ENCODE measurements at regions not wholly inside any gene's neighbourhood (a gene's known extent, or its start where the extent isn't known, plus 50 kb on each side); places are given as distances from the start of the nearest gene placed in this dataset.

GRCh38 chr5:133851521-133851920 is 116.9 kb downstream of the C5orf15 start:
- Mint-ChIP-seq H3K36me3 (ENCODE audit: insufficient read depth in 1 of 3, low read depth in 3 of 3) (no peaks in the 10 kb centered on the region), H3K27me3 (ENCODE audit: low read depth) (peaks cover 14% of the 10 kb centered on the region), H3K4me1 (peaks cover 16 to 23% of the 10 kb centered on the region in 2 experiments), H3K4me3 (no peak overlapping the region), H3K9me3 (peaks cover 4 to 7% of the 10 kb centered on the region in 2 experiments; a peak in 4 of 5 replicates), H3K27ac (no peak overlapping the region)
- H3K23ac ChIP-seq (ENCODE audit: insufficient read length, low read depth, low read length): no peak overlapping the region
- no peak overlapping the region for H2BK20ac ChIP-seq (ENCODE audit: low read depth, low read length, poor library complexity, severe bottlenecking)
- H3K79me1 ChIP-seq (ENCODE audit: insufficient read depth, low read depth, low read length, poor library complexity, severe bottlenecking): no peaks in the 10 kb centered on the region
- WGBS (ENCODE audit: extremely low coverage, insufficient read length, low lambda C conversion rate): no CpG with 5 or more reads among the region's 2 CpGs
- H2AK5ac ChIP-seq (ENCODE audit: insufficient read length, low read length): no peak overlapping the region
- H3K4me2 ChIP-seq (ENCODE audit: insufficient read depth, insufficient read length, low read length): no peak overlapping the region
- TF ChIP-seq CTCF (conservative IDR thresholded peaks at IDR 0.05): no peak
- no peak overlapping the region for H2BK120ac ChIP-seq (ENCODE audit: low read depth, low read length, poor library complexity, severe bottlenecking)
- H3K18ac ChIP-seq (ENCODE audit: insufficient read length, low read depth, low read length): no peak overlapping the region
- no peak overlapping the region for H3K14ac ChIP-seq (ENCODE audit: insufficient read depth, low read length)
- H2BK12ac ChIP-seq (ENCODE audit: insufficient read length, low read depth, low read length): no peak overlapping the region
- DNase-seq: peak; percentile 3
- H4K20me1 ChIP-seq (ENCODE audit: control insufficient read depth, insufficient read depth, insufficient read length): no peaks in the 10 kb centered on the region
- no peak overlapping the region for H4K8ac ChIP-seq (replicated peaks; ENCODE audit: insufficient read length, low read depth, low read length)
- H2BK5ac ChIP-seq (ENCODE audit: insufficient read length, low read length): no peak overlapping the region
- H3K27ac ChIP-seq (ENCODE audit: insufficient read length, low read depth, low read length): no peak overlapping the region
- no peak overlapping the region for H3K9ac ChIP-seq (ENCODE audit: extremely low read depth, insufficient read length, low read length)
- no peak overlapping the region for H3T11ph ChIP-seq (ENCODE audit: low read length)
- no peak overlapping the region for H3K56ac ChIP-seq (ENCODE audit: insufficient read length, low read depth, low read length)
- no peaks in the 10 kb centered on the region for H3K27me3 ChIP-seq (ENCODE audit: insufficient read depth, low read length)
- H3K4me1 ChIP-seq (ENCODE audit: insufficient read depth, low read length): no peaks in the 10 kb centered on the region; the same call in 1 of the 2 replicates
- H3K9me3 ChIP-seq (ENCODE audit: control insufficient read depth, low read depth, low read length): no peaks in the 10 kb centered on the region
- H2BK15ac ChIP-seq (ENCODE audit: low read depth, low read length): no peak overlapping the region
- no peak overlapping the region for H3K4ac ChIP-seq (ENCODE audit: low read depth, low read length)
- no peak overlapping the region for H4K5ac ChIP-seq (ENCODE audit: insufficient read length, low read depth, low read length)
- H4K91ac ChIP-seq (ENCODE audit: insufficient read length, low read depth, low read length): no peak overlapping the region
- H3K23me2 ChIP-seq (ENCODE audit: insufficient read length, low read depth, low read length, poor library complexity, severe bottlenecking): no peaks in the 10 kb centered on the region
- no peak overlapping the region for H2AFZ ChIP-seq (ENCODE audit: low read length)
- H3K79me2 ChIP-seq (ENCODE audit: insufficient read depth, low read length): no peaks in the 10 kb centered on the region
